Immature natural killer cell (primary cell): ENCODE measurements at regions not wholly inside any gene's neighbourhood (a gene's known extent, or its start where the extent isn't known, plus 50 kb on each side); places are given as distances from the start of the nearest gene placed in this dataset.
A peak's percentile ranks its signal among the peaks of the same experiment; 100 is the strongest.

Experiments used
- DNase-seq, 3 donors: peaks; one replicate each; pipeline ENCODE4 v3.0.0; 2022; ENCODE audit warnings: mixed read lengths in 1 of 3
- H3K27ac Mint-ChIP-seq, 6 donors: one replicate each; pipeline ENCODE4 v1.8.0; 2020; ENCODE audit warnings: mixed read lengths in 6 of 6, mild to moderate bottlenecking in 5 of 6, inconsistent platforms in 4 of 6, moderate library complexity in 3 of 6
- H3K27me3 Mint-ChIP-seq, 3 donors: one replicate each; pipeline ENCODE4 v1.8.0; 2020 to 2021; ENCODE audit warnings: low read depth in 3 of 3, mild to moderate bottlenecking in 3 of 3, mixed read lengths in 3 of 3, moderate library complexity in 3 of 3, inconsistent platforms in 1 of 3
- H3K36me3 Mint-ChIP-seq, 3 donors: one replicate each; pipeline ENCODE4 v1.8.0; 2020; ENCODE audit warnings: mixed read lengths in 3 of 3, inconsistent platforms in 2 of 3, mild to moderate bottlenecking in 2 of 3
- H3K4me1 Mint-ChIP-seq, 2 donors: one replicate each; pipeline ENCODE4 v1.8.0; 2020; ENCODE audit warnings: inconsistent platforms in 2 of 2, mild to moderate bottlenecking in 2 of 2, mixed read lengths in 2 of 2, moderate library complexity in 1 of 2
- H3K4me3 Mint-ChIP-seq, 5 donors: one replicate each; pipeline ENCODE4 v1.8.0; 2020; ENCODE audit warnings: mild to moderate bottlenecking in 5 of 5, mixed read lengths in 5 of 5, inconsistent platforms in 3 of 5, moderate library complexity in 3 of 5
- H3K9me3 Mint-ChIP-seq, 6 donors: one replicate each; pipeline ENCODE4 v1.8.0; 2020; ENCODE audit warnings: mild to moderate bottlenecking in 6 of 6, mixed read lengths in 6 of 6, inconsistent platforms in 4 of 6, moderate library complexity in 3 of 6

- Mint-ChIP-seq H3K36me3 (no peaks in the 10 kb centered on the region), H3K4me1 (no peaks in the 10 kb centered on the region), H3K27me3 (peaks cover 0 to 8% (median 0%) of the 10 kb centered on the region in 3 donors), H3K27ac (no peak overlapping the region), H3K4me3 (no peak overlapping the region), H3K9me3 (no peaks in the 10 kb centered on the region)
- DNase-seq: no peak
Observed at GRCh38 chr14:98947911-98948595, 323.9 kb downstream of the BCL11B start.

GRCh38 chr14:98949051-98949450 lies 322.9 kb downstream of the BCL11B start:
- DNase-seq: no peak
- Mint-ChIP-seq H3K27me3 (peaks cover 0 to 8% (median 0%) of the 10 kb centered on the region in 3 donors), H3K27ac (no peak overlapping the region), H3K4me1 (no peaks in the 10 kb centered on the region), H3K4me3 (no peak overlapping the region), H3K9me3 (no peaks in the 10 kb centered on the region), H3K36me3 (no peaks in the 10 kb centered on the region)

GRCh38 chr14:98949481-98950135 lies 322.4 kb downstream of the BCL11B start:
- H3K27ac Mint-ChIP-seq: no peak overlapping the region
- DNase-seq: no peak
- no peak overlapping the region for H3K4me3 Mint-ChIP-seq
- H3K9me3 Mint-ChIP-seq: no peaks in the 10 kb centered on the region
- H3K36me3 Mint-ChIP-seq: peaks cover 0 to 2% (median 0%) of the 10 kb centered on the region in 3 donors
- H3K4me1 Mint-ChIP-seq: no peaks in the 10 kb centered on the region
- peaks cover 0 to 8% (median 4%) of the 10 kb centered on the region in 3 donors for H3K27me3 Mint-ChIP-seq

GRCh38 chr14:98950353-98950895 lies 321.6 kb downstream of the BCL11B start:
- Mint-ChIP-seq H3K27ac (no peak overlapping the region), H3K4me3 (no peak overlapping the region), H3K27me3 (peaks cover 0 to 8% (median 4%) of the 10 kb centered on the region in 3 donors), H3K9me3 (no peaks in the 10 kb centered on the region), H3K4me1 (no peaks in the 10 kb centered on the region), H3K36me3 (peaks cover 0 to 2% (median 0%) of the 10 kb centered on the region in 3 donors)
- no peak for DNase-seq

DNA sequence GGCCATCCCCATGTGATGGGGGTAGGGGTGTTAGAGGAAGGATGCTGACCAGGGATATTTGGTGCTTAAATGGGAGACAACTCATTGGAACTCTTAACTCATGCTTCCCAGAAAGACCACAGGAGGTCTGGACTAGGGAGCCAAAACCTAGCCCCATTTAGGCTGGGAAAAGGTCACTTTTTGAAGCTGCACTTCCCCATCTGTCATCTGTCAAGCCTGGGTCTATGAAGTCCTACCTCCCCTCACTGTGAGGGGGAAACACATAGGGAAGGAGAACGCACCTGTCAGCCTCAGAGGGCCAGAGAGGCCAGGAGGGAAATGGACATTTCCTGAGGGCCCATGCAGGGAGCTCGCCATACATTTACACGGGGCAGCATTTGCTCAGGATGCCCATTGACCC lies 321.0 kb downstream of the BCL11B start:
- peaks cover 0 to 2% (median 0%) of the 10 kb centered on the region in 3 donors for H3K36me3 Mint-ChIP-seq
- H3K27me3 Mint-ChIP-seq: peaks cover 3 to 10% (median 4%) of the 10 kb centered on the region in 3 donors
- DNase-seq: no peak
- no peaks in the 10 kb centered on the region for H3K9me3 Mint-ChIP-seq
- H3K4me1 Mint-ChIP-seq: no peaks in the 10 kb centered on the region
- H3K4me3 Mint-ChIP-seq: no peak overlapping the region
- no peak overlapping the region for H3K27ac Mint-ChIP-seq

GRCh38 chr14:98951521-98952152 lies 320.4 kb downstream of the BCL11B start:
- peaks cover 0 to 2% (median 0%) of the 10 kb centered on the region in 3 donors for H3K36me3 Mint-ChIP-seq
- no peak overlapping the region for H3K27ac Mint-ChIP-seq
- H3K27me3 Mint-ChIP-seq: peaks cover 3 to 11% (median 4%) of the 10 kb centered on the region in 3 donors
- H3K4me3 Mint-ChIP-seq: no peak overlapping the region
- no peak for DNase-seq
- H3K4me1 Mint-ChIP-seq: no peaks in the 10 kb centered on the region
- H3K9me3 Mint-ChIP-seq: no peaks in the 10 kb centered on the region

- no peaks in the 10 kb centered on the region for H3K4me1 Mint-ChIP-seq
- DNase-seq: no peak
- peaks cover 0 to 2% (median 0%) of the 10 kb centered on the region in 3 donors for H3K36me3 Mint-ChIP-seq
- peaks cover 4 to 5% (median 5%) of the 10 kb centered on the region in 3 donors for H3K27me3 Mint-ChIP-seq
- H3K27ac Mint-ChIP-seq: no peak overlapping the region
- H3K9me3 Mint-ChIP-seq: no peaks in the 10 kb centered on the region
- no peak overlapping the region for H3K4me3 Mint-ChIP-seq
Observed at GRCh38 chr14:98952593-98953350, 319.2 kb downstream of the BCL11B start.

- Mint-ChIP-seq H3K27ac (no peak overlapping the region), H3K4me1 (no peaks in the 10 kb centered on the region), H3K9me3 (no peaks in the 10 kb centered on the region), H3K4me3 (no peak overlapping the region), H3K36me3 (peaks cover 0 to 2% (median 0%) of the 10 kb centered on the region in 3 donors), H3K27me3 (peaks cover 4 to 5% (median 4%) of the 10 kb centered on the region in 3 donors)
- no peak for DNase-seq
Observed at GRCh38 chr14:98953551-98954348, 318.2 kb downstream of the BCL11B start.

- Mint-ChIP-seq H3K9me3 (no peaks in the 10 kb centered on the region), H3K4me3 (no peak overlapping the region), H3K27me3 (peaks cover 4 to 5% (median 4%) of the 10 kb centered on the region in 3 donors), H3K36me3 (peaks cover 0 to 2% (median 0%) of the 10 kb centered on the region in 3 donors), H3K4me1 (no peaks in the 10 kb centered on the region), H3K27ac (no peak overlapping the region)
- DNase-seq: no peak
Observed at GRCh38 chr14:98954349-98955000, 317.5 kb downstream of the BCL11B start.

- H3K9me3 Mint-ChIP-seq: no peaks in the 10 kb centered on the region
- peaks cover 4 to 7% (median 6%) of the 10 kb centered on the region in 3 donors for H3K27me3 Mint-ChIP-seq
- H3K4me3 Mint-ChIP-seq: no peak overlapping the region
- DNase-seq: no peak
- peaks cover 0 to 2% (median 0%) of the 10 kb centered on the region in 3 donors for H3K36me3 Mint-ChIP-seq
- no peaks in the 10 kb centered on the region for H3K4me1 Mint-ChIP-seq
- H3K27ac Mint-ChIP-seq: no peak overlapping the region
Observed at GRCh38 chr14:98955036-98955740, 316.8 kb downstream of the BCL11B start.

GRCh38 chr14:98955741-98956070 lies 316.3 kb downstream of the BCL11B start:
- H3K4me3 Mint-ChIP-seq: no peak overlapping the region
- DNase-seq: no peak
- no peaks in the 10 kb centered on the region for H3K9me3 Mint-ChIP-seq
- H3K27ac Mint-ChIP-seq: no peak overlapping the region
- H3K36me3 Mint-ChIP-seq: peaks cover 0 to 2% (median 0%) of the 10 kb centered on the region in 3 donors
- H3K27me3 Mint-ChIP-seq: peaks cover 4 to 7% (median 6%) of the 10 kb centered on the region in 3 donors
- no peaks in the 10 kb centered on the region for H3K4me1 Mint-ChIP-seq

DNA sequence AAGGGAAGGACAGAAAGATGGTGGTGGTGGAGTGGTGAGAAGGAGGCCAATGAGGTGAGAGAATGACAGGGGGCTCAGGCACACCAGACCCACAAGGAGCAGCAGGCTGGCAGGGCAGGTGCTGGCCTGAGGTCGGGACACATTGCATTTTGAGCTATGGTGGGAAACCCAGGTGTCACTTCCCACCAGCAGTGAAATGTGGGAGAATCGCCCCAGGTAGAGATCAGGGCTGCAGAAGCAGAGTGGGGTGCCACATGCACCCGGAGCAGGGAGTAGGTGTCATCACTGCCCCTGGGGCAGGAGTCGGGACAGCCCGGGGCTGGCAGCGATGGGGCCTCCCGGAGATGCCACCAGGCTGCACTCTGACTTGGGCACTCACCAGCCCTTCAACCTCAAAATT lies 315.8 kb downstream of the BCL11B start:
- no peak overlapping the region for H3K4me3 Mint-ChIP-seq
- DNase-seq: no peak
- H3K4me1 Mint-ChIP-seq: no peaks in the 10 kb centered on the region
- H3K27ac Mint-ChIP-seq: peak overlapping the region in 1 of 6 donors; percentile 49
- peaks cover 0 to 2% (median 0%) of the 10 kb centered on the region in 3 donors for H3K36me3 Mint-ChIP-seq
- H3K9me3 Mint-ChIP-seq: no peaks in the 10 kb centered on the region
- peaks cover 4 to 10% (median 7%) of the 10 kb centered on the region in 3 donors for H3K27me3 Mint-ChIP-seq
